ENCODE measurements at regions not wholly inside any gene's neighbourhood (a gene's known extent, or its start where the extent isn't known, plus 50 kb on each side); places are given as distances from the start of the nearest gene placed in this dataset.

GRCh38 chr1:81519987-81520386, 280.7 kb upstream of the ADGRL2 start:
- no peak for TF ChIP-seq CTCF (IDR thresholded peaks at IDR 0.05)
- TF ChIP-seq POLR2A (IDR thresholded peaks at IDR 0.05), result no peak

All from breast epithelium (tissue), 3 donors.